Inferior parietal cortex (tissue), 1 donor: ENCODE measurements at regions not wholly inside any gene's neighbourhood (a gene's known extent, or its start where the extent isn't known, plus 50 kb on each side); places are given as distances from the start of the nearest gene placed in this dataset.
"Not testable (repeated sequence)": the region's sequence is repeated elsewhere in the genome, so short reads cannot be mapped to it uniquely, and the experiment has no call there.

Source experiments
- DNase-seq: peaks from one replicate; pipeline ENCODE4 v3.0.0-alpha.2; 2016; ENCODE audit errors: extremely low spot score

- not testable (repeated sequence) for DNase-seq
Measured at GRCh38 chr1:273772-274171, 177.7 kb downstream of the OR4F29 start.

- DNase-seq: peak; percentile 42
Measured at GRCh38 chr1:267815-268214, 183.7 kb downstream of the OR4F29 start.
